ENCODE measurements at regions not wholly inside any gene's neighbourhood (a gene's known extent, or its start where the extent isn't known, plus 50 kb on each side); places are given as distances from the start of the nearest gene placed in this dataset.
"Not testable (repeated sequence)": the region's sequence is repeated elsewhere in the genome, so short reads cannot be mapped to it uniquely, and the experiment has no call there.

GRCh38 chr17:62322313-62322712, 58.0 kb upstream of the EFCAB3 start:
- DNase-seq (ENCODE audit: low read depth) = no peak

DNA sequence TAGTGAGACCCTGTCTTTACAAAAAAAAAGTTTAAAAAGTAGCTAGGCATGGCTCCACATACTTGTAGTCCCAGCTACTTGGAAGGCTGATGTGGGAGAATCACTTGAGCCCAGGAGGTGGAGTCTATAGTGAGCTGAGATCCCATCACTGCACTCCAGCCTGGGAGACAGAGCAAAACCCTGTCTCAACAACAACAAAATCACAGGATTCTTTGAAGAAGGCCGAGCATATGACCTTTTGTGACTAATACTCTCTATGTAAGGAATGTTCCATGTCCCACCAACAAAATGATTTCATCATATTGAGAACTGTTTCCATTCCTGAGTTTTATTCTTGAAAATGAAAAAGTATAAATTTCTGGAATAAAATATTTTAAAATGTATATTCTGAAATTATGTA, 58.9 kb upstream of the EFCAB3 start:
- DNase-seq (ENCODE audit: low read depth) = no peak

DNA sequence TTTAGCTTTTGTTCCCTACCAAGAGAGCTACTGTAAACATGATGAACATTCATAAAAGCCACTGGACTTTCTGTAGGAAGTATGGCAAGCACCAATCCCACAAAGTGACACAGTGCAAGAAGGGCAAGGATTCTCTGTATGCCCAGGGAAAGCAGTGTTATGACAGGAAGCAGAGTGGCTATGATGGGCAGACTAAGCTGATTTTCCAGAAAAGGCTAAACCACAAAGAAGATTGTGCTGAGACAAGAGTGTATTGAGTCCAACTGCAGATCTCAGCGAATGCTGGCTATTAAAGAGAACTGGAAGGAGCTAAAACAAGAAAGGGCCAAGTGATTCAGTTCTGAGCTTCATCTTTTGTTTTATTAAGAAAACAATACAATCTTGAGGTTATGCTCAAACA, 60.5 kb upstream of the EFCAB3 start:
- no peak for DNase-seq (ENCODE audit: low read depth)

DNA sequence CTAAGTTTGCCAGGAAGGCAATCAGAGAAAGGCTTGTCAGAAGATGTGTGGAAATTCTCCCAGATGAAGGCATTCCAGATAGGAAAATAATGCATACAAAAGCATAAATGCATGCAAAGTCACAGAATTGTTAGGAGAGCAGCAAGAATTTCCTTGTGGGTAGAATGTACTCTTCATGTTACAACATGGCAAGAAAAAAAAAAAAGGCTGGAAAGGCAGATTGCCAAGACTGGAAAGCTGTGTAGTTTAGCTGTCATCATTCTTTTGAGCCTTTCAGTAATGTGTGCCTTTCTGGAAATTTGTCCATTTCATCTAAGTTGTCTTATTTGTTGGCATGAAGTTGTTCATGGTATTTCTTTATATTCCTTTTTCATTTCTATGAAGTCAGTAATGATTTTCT, 71.0 kb upstream of the EFCAB3 start:
- no peak for DNase-seq (ENCODE audit: low read depth)

DNA sequence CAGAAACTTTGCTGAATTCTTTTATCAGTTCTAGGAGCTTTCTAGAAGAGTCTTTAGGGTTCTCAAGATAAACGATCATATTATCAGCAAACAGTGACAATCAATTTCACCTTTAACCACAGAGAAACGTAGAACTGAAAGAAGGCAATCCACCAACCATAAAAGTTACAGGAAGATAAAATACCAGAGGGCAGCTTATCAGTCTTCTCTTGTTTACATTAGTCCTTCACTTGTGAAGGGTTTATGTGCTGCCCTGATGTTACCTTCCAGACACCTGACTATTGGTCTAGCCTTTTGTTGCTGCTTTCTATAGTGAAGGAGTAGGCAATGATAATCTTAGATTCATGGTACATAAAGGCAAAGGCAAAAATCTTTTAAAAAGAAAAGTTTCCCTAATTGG, 73.2 kb upstream of the EFCAB3 start:
- DNase-seq (ENCODE audit: low read depth) = no peak

GRCh38 chr17:62303476-62303875, 76.9 kb upstream of the EFCAB3 start:
- DNase-seq (ENCODE audit: low read depth) = no peak

- no peak for DNase-seq (ENCODE audit: low read depth)
Measured at GRCh38 chr17:62300697-62301096, 79.7 kb upstream of the EFCAB3 start.

- DNase-seq (ENCODE audit: low read depth) = not testable (repeated sequence)
Measured at GRCh38 chr17:62275290-62275689, 105.1 kb upstream of the EFCAB3 start.

GRCh38 chr17:62268361-62268760, 112.0 kb upstream of the EFCAB3 start:
- DNase-seq (ENCODE audit: low read depth) = not testable (repeated sequence)

GRCh38 chr17:62264974-62265373, 115.4 kb upstream of the EFCAB3 start:
- not testable (repeated sequence) for DNase-seq (ENCODE audit: low read depth)

- DNase-seq (ENCODE audit: low read depth) = not testable (repeated sequence)
Measured at GRCh38 chr17:62255791-62256190, 124.6 kb upstream of the EFCAB3 start.

- not testable (repeated sequence) for DNase-seq (ENCODE audit: low read depth)
Measured at GRCh38 chr17:62242076-62242475, 138.3 kb upstream of the EFCAB3 start.

DNA sequence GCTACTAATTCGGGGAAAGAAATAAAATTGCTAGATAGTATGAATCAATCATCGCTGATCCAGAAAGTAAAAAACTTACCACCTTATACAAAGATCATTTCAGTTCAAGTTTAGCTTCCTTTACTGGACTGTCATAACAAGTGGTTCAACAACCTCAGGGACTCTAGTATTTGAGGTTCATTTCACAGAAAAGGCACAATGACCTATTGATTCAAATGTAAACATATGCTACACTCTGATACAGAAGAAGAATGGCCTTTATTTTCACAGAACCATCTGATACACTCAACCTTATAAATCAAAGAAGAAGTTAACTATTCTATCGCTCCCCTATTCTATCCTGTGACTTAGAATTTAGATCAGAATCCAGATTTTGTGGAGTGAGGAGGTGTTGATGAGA, 140.8 kb upstream of the EFCAB3 start:
- not testable (repeated sequence) for DNase-seq (ENCODE audit: low read depth)

DNA sequence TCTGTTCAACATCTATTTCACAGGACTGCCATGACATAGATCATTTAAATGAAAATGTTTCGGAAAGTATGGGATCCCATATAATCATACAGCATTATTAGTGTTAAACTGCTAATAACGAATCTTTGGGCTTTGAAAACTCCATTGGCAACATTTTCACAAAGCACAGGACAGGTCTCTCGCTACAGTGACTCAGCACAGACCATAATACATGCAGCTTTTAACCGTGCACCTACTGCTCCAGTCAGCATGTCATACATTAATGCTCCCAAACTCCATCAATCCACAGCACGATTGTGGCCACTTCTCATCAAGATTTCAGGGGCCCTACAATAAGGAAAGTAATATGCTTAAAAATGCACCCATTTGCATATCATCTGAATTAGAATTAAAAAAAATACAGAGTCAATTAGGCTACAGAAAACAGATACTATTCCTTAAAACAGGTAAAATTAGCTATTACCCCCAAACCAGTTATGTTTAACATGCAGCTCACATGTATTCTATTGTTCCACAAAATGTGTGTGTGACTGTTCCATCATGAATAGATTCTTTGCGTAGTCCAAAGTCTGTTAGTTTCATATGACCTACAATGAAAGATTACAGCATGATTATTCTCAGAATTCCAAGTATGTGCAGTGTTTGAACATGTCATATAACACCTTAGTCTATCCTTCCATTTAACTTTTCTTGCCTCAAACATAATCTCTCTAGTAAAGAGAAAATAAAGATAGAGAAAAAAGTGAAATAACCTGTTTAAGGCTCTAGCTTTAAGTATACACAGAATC, 141.6 kb upstream of the EFCAB3 start:
- not testable (repeated sequence) for DNase-seq (ENCODE audit: low read depth)

DNA sequence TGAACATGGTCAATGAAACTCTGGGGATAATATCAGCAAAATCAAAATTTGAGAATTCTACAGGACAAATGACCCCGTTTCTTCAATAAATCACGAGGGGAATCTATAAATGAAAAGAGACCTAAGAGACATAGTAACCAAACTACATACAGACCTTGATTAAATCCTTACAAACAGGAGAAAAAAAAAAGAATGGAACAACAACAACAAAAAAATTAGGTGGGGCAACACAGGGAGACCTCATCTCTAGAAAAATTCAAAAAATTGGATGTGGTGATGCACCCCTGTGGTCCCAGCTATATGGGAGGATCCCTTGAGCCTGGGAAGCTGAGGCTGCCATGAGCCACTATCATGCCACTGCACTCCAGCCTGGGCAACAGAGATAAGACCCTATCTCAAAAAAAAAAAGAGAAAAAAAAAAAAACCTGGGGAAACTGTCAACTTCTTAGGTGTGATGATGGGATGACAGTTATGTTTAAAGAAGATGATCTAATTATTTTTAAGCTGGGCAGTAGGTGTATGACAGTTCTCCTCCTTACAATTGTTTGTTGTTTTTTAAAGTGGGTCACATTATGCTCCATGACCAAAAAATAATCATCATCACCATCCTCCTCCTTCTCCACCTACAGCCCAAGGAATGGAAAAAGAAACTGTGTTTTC, 146.4 kb upstream of the EFCAB3 start:
- DNase-seq (ENCODE audit: low read depth) = not testable (repeated sequence)

GRCh38 chr17:62231293-62231692, 149.1 kb upstream of the EFCAB3 start:
- not testable (repeated sequence) for DNase-seq (ENCODE audit: low read depth)

DNA sequence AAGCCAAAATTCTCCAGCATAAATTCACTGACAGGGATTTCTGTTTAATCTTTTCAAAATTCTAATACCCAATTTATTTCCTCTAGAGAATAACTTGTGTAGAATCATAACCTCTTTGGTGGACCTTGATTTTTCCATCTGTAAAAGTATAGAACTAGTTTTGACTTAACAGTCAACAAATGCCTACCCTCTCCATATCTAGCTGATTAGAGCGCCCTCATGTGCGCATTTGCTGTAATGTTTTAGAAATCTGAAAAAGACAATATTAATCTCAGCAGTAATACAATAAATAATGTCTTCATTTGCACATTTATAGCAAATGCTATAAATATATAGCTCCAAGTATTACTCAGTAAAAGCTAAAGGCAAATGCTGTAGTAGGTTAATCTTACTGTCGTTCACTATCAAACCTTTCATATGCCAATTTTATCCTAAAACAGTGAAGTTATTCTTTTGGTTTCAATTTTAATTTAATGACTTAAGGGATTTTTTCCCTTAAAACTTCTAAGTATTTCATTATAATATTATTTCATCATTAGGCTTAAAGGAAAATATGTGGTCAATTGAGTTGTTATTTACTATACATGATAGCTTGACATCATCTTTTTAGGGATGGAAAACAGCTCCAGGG, 153.6 kb upstream of the EFCAB3 start:
- not testable (repeated sequence) for DNase-seq (ENCODE audit: low read depth)

- DNase-seq (ENCODE audit: low read depth) = not testable (repeated sequence)
Measured at GRCh38 chr17:62223585-62223984, 156.8 kb upstream of the EFCAB3 start.

DNA sequence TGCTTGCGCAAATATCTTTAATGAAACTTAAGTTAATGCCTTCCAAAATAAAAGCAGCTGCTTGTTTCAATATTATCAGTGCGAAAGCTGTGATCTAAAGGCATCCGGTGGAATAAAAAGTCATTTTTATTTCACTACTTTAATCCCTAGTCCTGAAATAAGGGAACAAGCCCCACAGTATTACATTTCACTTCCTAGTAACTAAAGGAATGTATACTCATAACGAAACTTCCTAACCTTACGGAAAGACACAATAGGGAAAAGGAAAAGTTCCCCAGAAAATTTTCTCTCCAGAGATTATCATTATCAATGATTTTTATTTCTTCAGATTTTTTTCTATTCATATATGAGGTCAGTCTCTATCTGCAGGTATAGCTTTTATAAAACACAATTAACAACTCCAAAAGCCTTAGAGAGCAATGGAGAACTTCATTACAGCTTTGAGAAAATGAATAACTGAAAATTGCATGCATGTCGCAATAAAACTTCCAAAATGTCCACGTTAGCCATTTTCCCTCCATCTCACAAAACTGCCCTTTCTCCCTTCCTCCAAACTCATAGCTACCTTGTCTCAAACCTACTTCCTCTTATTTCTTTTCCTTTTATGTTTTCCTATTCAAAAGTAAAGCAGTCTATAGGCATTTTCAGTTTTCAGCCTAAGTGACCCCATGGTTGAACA, 154.3 kb upstream of the MED13 start:
- no peak for DNase-seq (ENCODE audit: low read depth)

GRCh38 chr17:62216847-62217246, 151.8 kb upstream of the MED13 start:
- DNase-seq (ENCODE audit: low read depth) = no peak

DNA sequence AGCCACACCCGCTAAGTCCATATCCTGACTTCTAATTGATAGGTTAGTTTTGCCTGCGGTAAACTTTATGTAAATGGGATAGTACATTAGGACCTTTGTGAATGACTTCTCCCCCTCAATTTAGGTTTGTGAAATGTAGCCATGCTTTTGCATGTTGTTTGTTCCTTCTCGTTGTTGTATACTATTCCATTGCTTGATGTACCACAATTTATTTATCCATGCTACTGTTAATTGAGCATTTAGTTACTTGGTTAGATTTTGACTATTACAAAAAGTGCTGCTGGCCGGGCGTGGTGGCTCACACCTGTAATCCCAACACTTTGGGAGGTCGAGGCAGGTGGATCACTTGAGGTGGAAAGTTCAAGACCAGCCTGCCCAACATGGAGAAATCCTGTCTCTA, 150.8 kb upstream of the MED13 start:
- not testable (repeated sequence) for DNase-seq (ENCODE audit: low read depth)

GRCh38 chr17:62206550-62206949, 141.5 kb upstream of the MED13 start:
- DNase-seq (ENCODE audit: low read depth) = no peak
